Left ventricle myocardium inferior (tissue), 1 donor: ENCODE measurements at regions not wholly inside any gene's neighbourhood (a gene's known extent, or its start where the extent isn't known, plus 50 kb on each side); places are given as distances from the start of the nearest gene placed in this dataset.

Source experiments
- DNase-seq: peaks from one replicate; pipeline ENCODE4 v3.0.0-alpha.2; 2020
- H3K27ac ChIP-seq: fragments of 200-600 bp; replicated peaks from 2 replicates; pipeline ENCODE4 v1.8.0; 2021
- H3K27me3 ChIP-seq: fragments of 200-600 bp; 2 replicates; pipeline ENCODE4 v1.8.0; 2021; ENCODE audit warnings: low read depth
- H3K36me3 ChIP-seq: fragments of 200-600 bp; 2 replicates; pipeline ENCODE4 v1.8.0; 2021
- H3K4me1 ChIP-seq: fragments of 200-600 bp; 2 replicates; pipeline ENCODE4 v1.8.0; 2021
- H3K4me3 ChIP-seq: fragments of 200-600 bp; 2 replicates; pipeline ENCODE4 v1.8.0; 2021; ENCODE audit warnings: mild to moderate bottlenecking, moderate library complexity
- H3K9me3 ChIP-seq: fragments of 200-600 bp; replicated peaks from 2 replicates; pipeline ENCODE4 v1.8.0; 2021
- CTCF ChIP-seq: fragments of 200-600 bp; IDR thresholded peaks from 2 replicates; pipeline ENCODE4 v1.8.0; 2021; ENCODE audit warnings: antibody characterized with exemption, mild to moderate bottlenecking, borderline replicate concordance
- intact Hi-C: fragments of 100-400 bp; cut with micrococcal nuclease; formaldehyde crosslinking; loops from one replicate; pipeline ENCODE4 v1.11.0; 2022
- donor health status: DM: no; HTN: yes; CAD: no; lungs with severe emphysema.

DNA sequence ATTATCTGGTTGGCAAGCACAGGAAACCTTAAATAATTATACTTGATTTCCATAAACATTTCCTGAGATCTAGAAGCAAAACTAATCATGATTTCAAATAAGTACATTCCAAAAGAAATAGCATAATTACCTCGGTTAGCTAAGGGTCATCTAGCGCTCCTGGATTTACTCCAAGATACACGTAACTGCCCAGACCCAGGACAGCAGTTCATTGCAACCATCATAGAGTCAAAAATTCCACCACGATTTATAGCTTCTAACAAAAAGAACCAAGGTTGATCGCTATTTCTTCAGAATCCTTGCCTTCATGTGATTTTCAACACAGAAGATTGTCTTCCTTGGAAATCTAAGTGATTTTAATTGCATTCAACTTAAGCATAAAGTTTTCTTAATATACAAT lies 1235.5 kb upstream of the TENM3 start:
- DNase-seq: no peak
- Histone ChIP-seq H3K27me3 (no peaks in the 10 kb centered on the region), H3K36me3 (no peaks in the 10 kb centered on the region), H3K9me3 (no peaks in the 10 kb centered on the region), H3K27ac (no peak overlapping the region), H3K4me1 (no peaks in the 10 kb centered on the region), H3K4me3 (no peak overlapping the region)
- TF ChIP-seq CTCF: no peak
- intact Hi-C loops: no loop called here

GRCh38 chr4:181008164-181008563 lies 1235.0 kb upstream of the TENM3 start:
- Histone ChIP-seq H3K36me3 (no peaks in the 10 kb centered on the region), H3K9me3 (peaks cover 2% of the 10 kb centered on the region), H3K4me3 (no peak overlapping the region), H3K4me1 (no peaks in the 10 kb centered on the region), H3K27ac (no peak overlapping the region), H3K27me3 (no peaks in the 10 kb centered on the region)
- DNase-seq: no peak
- intact Hi-C loops: no loop called here
- TF ChIP-seq CTCF: no peak

- DNase-seq: no peak
- H3K4me1 ChIP-seq: no peaks in the 10 kb centered on the region
- H3K4me3 ChIP-seq: no peak overlapping the region
- peaks cover 25% of the 10 kb centered on the region for H3K9me3 ChIP-seq
- no peaks in the 10 kb centered on the region for H3K36me3 ChIP-seq
- TF ChIP-seq CTCF: no peak
- intact Hi-C loops: no loop called here
- H3K27me3 ChIP-seq: no peaks in the 10 kb centered on the region
- H3K27ac ChIP-seq: no peak overlapping the region
Measured at GRCh38 chr4:181013162-181013561, 1230.0 kb upstream of the TENM3 start.

GRCh38 chr4:181017038-181017437 lies 1226.2 kb upstream of the TENM3 start:
- no peaks in the 10 kb centered on the region for H3K4me1 ChIP-seq
- H3K4me3 ChIP-seq: no peak overlapping the region
- DNase-seq: no peak
- peaks cover 25% of the 10 kb centered on the region for H3K9me3 ChIP-seq
- no peak overlapping the region for H3K27ac ChIP-seq
- H3K36me3 ChIP-seq: no peaks in the 10 kb centered on the region
- intact Hi-C loops: no loop called here
- TF ChIP-seq CTCF: no peak
- H3K27me3 ChIP-seq: no peaks in the 10 kb centered on the region

DNA sequence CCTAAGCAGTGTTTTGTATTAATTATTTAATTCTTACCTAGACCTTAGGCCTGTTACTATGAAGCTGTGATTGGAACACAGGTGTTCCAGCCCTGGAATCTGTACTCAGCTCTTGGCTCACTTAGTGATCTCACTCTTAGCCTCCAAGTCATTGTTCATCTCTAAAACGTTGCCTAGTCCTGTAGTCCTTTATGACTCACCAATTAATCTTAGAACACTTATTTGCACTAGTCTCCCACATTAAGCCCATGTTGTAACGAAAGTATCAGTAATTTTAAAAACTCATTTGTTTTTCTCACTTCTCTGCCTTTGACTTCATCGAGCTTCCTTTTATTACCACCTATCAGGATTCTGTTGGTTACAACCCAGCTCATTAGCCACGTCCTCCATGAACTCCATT lies 1224.7 kb upstream of the TENM3 start:
- intact Hi-C loops: no loop called here
- TF ChIP-seq CTCF: no peak
- Histone ChIP-seq H3K27ac (no peak overlapping the region), H3K4me1 (no peaks in the 10 kb centered on the region), H3K27me3 (no peaks in the 10 kb centered on the region), H3K9me3 (peaks cover 23% of the 10 kb centered on the region), H3K4me3 (no peak overlapping the region), H3K36me3 (no peaks in the 10 kb centered on the region)
- no peak for DNase-seq

DNA sequence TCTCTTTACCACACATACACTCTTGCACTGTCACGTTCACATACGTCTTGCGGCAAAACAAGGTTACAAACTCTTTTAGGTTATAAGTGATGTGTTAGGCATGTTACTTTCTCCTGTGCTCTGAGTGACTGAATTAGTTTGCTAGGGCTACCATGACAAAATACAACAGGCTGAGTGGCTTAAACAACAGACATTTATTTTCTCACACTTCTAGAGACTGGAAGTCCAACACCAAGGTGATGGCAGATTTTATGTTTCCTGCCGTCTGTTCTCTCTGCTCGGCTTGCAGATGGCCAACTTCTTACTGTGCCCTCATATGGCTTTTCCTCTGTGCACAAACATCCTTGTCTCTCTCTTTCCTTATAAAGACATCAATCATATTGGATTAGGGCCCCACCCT lies 1224.3 kb upstream of the TENM3 start:
- intact Hi-C loops: no loop called here

More for the DNA sequence above, 1224.3 kb upstream of the TENM3 start:
- no peaks in the 10 kb centered on the region for H3K27me3 ChIP-seq
- H3K27ac ChIP-seq: no peak overlapping the region
- no peak overlapping the region for H3K4me3 ChIP-seq
- no peak for DNase-seq
- TF ChIP-seq CTCF: no peak
- H3K4me1 ChIP-seq: no peaks in the 10 kb centered on the region
- peaks cover 21% of the 10 kb centered on the region for H3K9me3 ChIP-seq
- no peaks in the 10 kb centered on the region for H3K36me3 ChIP-seq
